ENCODE measurements at regions not wholly inside any gene's neighbourhood (a gene's known extent, or its start where the extent isn't known, plus 50 kb on each side); places are given as distances from the start of the nearest gene placed in this dataset.

DNA sequence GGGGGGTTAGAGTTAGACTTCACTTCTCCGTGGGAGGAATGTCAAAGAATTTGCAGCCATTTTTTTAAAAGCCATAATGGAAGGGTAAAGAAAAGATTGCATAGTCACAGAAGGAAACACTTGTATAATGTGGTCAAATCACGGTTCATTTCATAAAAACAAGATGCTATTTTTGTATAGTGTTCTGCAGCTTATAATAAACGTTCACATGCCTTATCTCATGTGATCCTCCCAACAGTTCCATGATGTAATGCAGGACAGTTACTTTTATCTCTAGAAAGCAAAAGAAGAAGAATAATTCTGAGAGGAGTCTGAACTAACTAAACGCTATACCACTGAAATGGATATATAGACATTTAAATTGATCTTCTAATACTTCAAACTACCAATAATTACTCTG lies 71.3 kb upstream of the CAMK2D start:
- intact Hi-C loops (cut with DNase I; ENCODE audit: low total_unique reads) = no loop called here
- H3K9me3 ChIP-seq = no peaks in the 10 kb centered on the region
- H3K27ac ChIP-seq = no peak overlapping the region
- no peak overlapping the region for H3K4me3 ChIP-seq
- TF ChIP-seq, protein P1, sequence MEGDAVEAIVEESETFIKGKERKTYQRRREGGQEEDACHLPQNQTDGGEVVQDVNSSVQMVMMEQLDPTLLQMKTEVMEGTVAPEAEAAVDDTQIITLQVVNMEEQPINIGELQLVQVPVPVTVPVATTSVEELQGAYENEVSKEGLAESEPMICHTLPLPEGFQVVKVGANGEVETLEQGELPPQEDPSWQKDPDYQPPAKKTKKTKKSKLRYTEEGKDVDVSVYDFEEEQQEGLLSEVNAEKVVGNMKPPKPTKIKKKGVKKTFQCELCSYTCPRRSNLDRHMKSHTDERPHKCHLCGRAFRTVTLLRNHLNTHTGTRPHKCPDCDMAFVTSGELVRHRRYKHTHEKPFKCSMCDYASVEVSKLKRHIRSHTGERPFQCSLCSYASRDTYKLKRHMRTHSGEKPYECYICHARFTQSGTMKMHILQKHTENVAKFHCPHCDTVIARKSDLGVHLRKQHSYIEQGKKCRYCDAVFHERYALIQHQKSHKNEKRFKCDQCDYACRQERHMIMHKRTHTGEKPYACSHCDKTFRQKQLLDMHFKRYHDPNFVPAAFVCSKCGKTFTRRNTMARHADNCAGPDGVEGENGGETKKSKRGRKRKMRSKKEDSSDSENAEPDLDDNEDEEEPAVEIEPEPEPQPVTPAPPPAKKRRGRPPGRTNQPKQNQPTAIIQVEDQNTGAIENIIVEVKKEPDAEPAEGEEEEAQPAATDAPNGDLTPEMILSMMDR (IDR thresholded peaks at IDR 0.05) = no peak
- no peak for TF ChIP-seq POLR2A (IDR thresholded peaks at IDR 0.05)
- no peaks in the 10 kb centered on the region for H3K36me3 ChIP-seq
- DNase-seq = no peak
- no peaks in the 10 kb centered on the region for H3K4me1 ChIP-seq
- no peaks in the 10 kb centered on the region for H3K27me3 ChIP-seq

DNA sequence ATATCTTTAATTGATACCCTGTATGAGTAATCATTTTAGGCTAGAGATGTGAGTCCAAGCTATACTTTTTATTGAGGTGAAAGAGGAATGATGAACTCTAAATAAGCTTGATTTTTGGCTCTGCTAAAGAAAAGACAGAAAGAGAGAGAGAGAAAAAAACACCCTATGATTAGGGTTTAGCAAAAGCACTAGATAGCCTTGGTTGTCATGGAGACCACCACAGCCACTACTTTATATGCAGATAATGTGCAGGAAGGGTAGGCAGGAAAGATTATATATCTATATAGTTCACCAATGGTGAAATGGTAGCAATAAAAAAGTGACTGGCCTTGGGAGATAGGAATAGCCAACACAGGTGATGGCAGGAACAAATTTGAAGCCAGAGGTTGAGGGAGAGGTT lies 69.9 kb upstream of the CAMK2D start:
- H3K27me3 ChIP-seq = no peaks in the 10 kb centered on the region
- no peaks in the 10 kb centered on the region for H3K36me3 ChIP-seq
- intact Hi-C loops (cut with DNase I; ENCODE audit: low total_unique reads) = no loop called here

DNA sequence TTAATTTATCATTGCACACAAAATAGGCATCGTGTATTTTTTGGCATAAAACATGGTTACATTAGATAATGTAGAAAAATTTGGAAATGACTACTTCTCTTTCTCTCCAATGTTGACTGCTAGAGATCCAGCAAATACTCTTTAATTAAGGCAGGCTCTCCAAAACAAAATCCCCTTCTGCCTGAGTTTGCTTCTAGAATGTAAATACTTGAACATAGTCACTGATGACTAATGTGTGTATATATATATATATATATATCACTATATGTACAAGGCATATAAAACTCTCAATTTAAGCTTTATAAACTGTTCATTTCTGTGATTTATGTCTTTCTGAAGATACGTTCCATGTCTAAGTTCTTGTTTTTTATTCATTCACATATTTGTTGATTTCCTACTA lies 67.2 kb upstream of the CAMK2D start:
- Histone ChIP-seq H3K9me3 (no peaks in the 10 kb centered on the region), H3K36me3 (no peaks in the 10 kb centered on the region), H3K4me3 (no peak overlapping the region), H3K27ac (no peak overlapping the region), H3K4me1 (no peaks in the 10 kb centered on the region), H3K27me3 (no peaks in the 10 kb centered on the region)
- intact Hi-C loops (cut with DNase I; ENCODE audit: low total_unique reads) = no loop called here
- DNase-seq = no peak
- no peak for TF ChIP-seq POLR2A (IDR thresholded peaks at IDR 0.05)
- TF ChIP-seq, protein P1 (IDR thresholded peaks at IDR 0.05) = no peak

More for the DNA sequence above, 69.9 kb upstream of the CAMK2D start:
- DNase-seq = no peak
- Histone ChIP-seq H3K4me3 (no peak overlapping the region), H3K9me3 (no peaks in the 10 kb centered on the region), H3K27ac (no peak overlapping the region), H3K4me1 (no peaks in the 10 kb centered on the region)
- TF ChIP-seq, protein P1 (IDR thresholded peaks at IDR 0.05) = no peak
- no peak for TF ChIP-seq POLR2A (IDR thresholded peaks at IDR 0.05)

DNA sequence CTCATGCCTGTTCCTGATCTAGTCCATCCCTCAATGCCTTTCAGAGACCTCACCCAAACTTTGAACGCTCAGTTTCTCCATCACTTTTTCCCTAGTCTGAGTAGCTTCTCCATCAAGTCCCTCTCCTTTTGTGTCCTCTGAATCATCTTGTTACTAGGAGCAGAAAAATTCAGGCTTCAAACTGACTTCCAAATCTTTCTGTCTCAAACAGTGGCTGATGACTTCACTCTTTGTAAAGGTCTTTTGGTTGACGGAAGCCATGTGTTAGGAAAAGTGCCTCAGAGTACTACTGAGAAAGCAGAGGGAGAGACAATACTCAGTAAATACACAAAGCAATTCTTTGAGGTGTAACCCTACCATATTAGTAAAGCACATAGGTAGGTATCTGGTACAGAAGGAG lies 65.7 kb upstream of the CAMK2D start:
- no peak overlapping the region for H3K27ac ChIP-seq
- TF ChIP-seq, protein P1 (IDR thresholded peaks at IDR 0.05) = no peak
- no peak for TF ChIP-seq POLR2A (IDR thresholded peaks at IDR 0.05)

DNA sequence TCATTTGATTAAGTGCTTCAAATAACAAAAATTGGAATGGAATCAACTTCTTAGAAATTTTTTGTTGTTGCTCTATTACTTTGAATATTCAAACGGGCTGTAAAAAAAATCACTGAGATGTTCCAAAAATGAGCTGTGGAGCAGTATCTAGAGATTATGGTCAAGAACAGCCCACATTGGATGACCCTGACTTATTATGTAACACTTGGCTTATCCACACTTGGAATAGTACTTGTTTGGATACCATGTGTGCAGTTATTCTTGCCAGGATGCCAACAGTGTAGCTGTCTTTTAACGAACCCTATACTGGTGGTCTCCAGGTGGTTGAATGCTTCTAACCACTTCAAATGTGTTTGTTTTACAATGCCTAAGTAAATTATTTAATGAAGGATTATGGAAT lies 64.9 kb upstream of the CAMK2D start:
- Histone ChIP-seq H3K4me3 (no peak overlapping the region), H3K27ac (no peak overlapping the region), H3K36me3 (no peaks in the 10 kb centered on the region), H3K27me3 (no peaks in the 10 kb centered on the region), H3K9me3 (no peaks in the 10 kb centered on the region), H3K4me1 (no peaks in the 10 kb centered on the region)
- no peak for TF ChIP-seq POLR2A (IDR thresholded peaks at IDR 0.05)
- TF ChIP-seq, protein P1 (IDR thresholded peaks at IDR 0.05) = no peak
- no peak for DNase-seq
- intact Hi-C loops (cut with DNase I; ENCODE audit: low total_unique reads) = no loop called here

More for the DNA sequence above, 65.7 kb upstream of the CAMK2D start:
- Histone ChIP-seq H3K36me3 (no peaks in the 10 kb centered on the region), H3K27me3 (no peaks in the 10 kb centered on the region), H3K4me3 (no peak overlapping the region), H3K9me3 (no peaks in the 10 kb centered on the region), H3K4me1 (no peaks in the 10 kb centered on the region)
- no peak for DNase-seq
- intact Hi-C loops (cut with DNase I; ENCODE audit: low total_unique reads) = no loop called here

All from uterus (tissue), 3 donors.